ENCODE measurements at regions not wholly inside any gene's neighbourhood (a gene's known extent, or its start where the extent isn't known, plus 50 kb on each side); places are given as distances from the start of the nearest gene placed in this dataset.

DNA sequence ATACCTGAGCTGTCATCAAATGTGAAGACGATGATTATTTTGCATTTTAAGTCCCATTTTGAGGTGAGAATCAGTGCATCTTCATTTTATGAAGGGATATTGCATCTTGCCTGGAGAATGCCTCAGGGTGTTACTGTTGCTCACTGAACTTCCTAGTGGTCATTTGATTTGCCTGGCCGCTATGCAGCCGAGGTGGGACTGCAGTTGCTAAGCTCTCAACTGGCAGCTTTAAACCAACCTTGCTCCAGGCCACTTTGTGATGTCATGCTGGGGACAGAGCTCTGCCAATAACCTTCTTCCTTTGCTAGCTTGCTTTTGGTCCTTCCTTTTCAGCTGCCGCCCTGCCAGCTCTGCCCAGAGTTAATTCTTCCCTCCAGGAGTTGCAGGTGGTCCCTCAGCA lies 409.4 kb upstream of the B3GAT1 start:
- no peak for DNase-seq (ENCODE audit: low read depth in 2 of 3, low spot score in 1 of 3)

DNA sequence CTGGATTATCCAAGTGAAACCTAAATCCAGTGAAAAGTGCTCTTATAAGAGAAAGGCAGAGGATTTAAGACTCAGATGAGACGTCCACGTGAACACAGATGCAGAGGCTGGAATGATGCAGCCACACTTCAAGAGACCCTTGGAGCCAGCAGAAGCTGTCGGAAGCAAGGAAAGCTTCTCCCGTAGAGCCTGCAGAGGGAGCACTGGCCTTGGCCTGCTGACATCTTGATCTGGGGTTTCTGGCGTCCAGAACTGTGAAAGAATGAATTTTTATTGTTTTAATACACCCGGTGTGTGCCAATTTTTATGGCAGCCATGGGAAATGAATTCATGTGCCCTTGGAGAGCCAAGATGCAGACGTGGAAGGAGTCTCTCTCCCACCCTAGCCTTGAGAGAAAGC lies 407.0 kb upstream of the B3GAT1 start:
- no peak for DNase-seq (ENCODE audit: low read depth in 2 of 3, low spot score in 1 of 3)

DNA sequence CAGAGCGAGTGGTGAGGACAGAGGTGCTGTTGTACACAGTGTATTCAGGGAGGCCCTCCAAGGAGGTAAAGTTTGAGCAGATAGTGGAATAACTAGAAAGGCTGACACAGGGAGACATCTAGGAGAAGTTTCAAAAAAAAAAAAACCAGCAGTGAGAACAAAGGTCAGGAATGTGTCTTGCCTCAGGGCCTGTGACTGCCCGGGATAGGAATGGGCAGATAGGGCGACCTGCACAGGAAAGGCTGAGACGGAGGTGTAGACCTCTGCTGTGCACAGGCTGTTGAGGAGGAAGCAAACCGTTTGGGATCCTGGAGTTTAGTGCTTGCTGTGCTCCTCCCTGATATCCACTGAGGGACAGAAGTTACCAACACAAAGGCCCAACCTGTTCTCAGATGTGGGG lies 406.5 kb upstream of the B3GAT1 start:
- no peak for DNase-seq (ENCODE audit: low read depth in 2 of 3, low spot score in 1 of 3)

DNA sequence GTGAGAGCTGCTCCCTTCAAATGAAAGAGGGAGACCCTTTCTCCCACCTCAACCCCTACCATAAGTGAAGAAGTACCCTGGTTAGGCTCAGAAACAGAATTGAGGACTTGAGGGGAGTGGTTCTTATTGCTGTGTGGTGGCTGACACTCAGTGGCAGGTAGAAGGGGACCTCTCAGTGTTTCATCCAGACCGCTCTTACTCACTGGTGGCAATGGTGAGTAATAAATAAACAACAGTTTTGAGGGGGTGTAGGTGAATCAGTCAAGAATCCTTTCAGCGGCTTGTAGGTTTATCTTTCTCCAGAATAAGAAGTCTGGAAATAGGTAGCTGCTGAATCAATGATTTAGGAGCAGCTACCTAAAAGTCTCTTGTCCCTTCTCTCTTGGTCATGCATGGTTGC lies 403.4 kb upstream of the B3GAT1 start:
- DNase-seq (ENCODE audit: low read depth in 2 of 3, low spot score in 1 of 3), result no peak

DNA sequence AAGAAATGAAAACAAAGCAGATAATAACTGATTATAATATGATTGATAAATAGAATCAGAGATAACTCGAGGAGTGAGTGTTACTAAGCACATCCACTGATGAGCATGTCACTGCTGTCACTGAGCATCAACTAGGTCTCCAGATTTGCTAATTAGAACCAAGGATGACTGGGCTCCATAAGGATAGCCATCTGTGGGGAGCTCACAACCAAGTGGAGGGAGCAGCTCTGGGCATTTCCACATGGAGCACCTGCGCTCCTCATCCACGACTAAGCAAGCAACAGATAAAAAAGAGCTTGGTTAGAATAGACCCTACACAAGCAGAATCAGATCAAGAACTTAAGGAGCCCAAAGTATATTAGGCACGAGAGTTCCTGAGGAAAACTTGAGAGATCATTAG lies 396.0 kb upstream of the B3GAT1 start:
- no peak for DNase-seq (ENCODE audit: low read depth in 2 of 3, low spot score in 1 of 3)

DNA sequence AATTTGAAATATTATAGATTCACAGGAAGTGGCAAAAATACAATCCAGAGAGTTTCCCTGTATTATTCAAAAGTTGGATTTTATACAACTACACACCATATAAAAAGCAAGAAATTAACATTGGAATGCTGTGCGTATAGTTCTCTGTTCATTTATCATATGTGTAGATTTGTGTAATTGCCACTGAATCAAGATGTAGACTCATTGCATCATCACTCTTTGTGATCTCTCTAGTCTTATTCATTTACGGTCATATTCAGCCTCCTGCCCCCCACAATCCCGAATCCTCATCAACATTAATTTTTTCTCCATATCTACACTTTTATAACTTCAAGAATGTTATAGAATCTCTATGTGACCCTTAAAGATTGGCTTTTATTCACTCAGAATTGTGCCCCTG lies 390.6 kb upstream of the B3GAT1 start:
- DNase-seq (ENCODE audit: low read depth in 2 of 3, low spot score in 1 of 3), result no peak

DNA sequence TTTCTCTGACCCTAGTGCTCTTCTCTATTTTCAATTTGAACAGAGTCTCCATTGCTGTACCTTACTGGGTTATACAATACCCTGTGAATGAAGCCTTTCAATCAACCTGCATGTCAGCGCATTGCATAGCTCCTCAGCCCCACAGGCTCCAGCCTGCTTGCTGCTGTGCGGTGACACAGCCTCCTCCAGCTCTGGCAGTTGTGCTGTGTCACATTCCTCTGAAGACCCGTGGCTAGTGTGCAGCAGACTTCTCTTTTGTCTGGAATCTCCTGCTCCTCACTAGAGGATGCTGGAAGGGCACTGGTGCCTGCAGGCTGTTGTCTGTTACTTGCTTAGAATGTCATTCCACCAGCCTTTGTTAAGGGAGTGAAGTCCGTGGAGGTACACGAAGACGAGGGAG lies 390.1 kb upstream of the B3GAT1 start:
- DNase-seq (ENCODE audit: low read depth in 2 of 3, low spot score in 1 of 3), result no peak

DNA sequence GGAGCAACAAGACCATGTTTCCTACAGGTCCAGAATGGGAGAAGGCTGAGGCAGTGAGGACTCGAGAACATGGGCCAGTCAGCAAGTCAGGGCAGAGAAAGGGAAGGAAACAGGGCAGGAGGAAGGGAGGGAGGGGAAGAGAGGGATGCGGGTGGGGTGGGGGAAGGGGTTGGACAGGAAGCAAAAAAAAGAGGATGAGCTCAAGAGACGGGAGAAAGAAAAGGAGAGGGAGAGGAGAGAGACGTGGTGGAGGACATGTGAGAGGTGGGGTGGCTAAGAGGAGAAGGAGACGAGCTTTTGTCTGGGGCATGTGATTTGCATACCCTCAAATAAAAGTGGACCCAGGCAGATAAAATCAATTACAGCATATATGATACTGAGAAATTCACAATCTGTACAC lies 389.5 kb upstream of the B3GAT1 start:
- no peak for DNase-seq (ENCODE audit: low read depth in 2 of 3, low spot score in 1 of 3)

DNA sequence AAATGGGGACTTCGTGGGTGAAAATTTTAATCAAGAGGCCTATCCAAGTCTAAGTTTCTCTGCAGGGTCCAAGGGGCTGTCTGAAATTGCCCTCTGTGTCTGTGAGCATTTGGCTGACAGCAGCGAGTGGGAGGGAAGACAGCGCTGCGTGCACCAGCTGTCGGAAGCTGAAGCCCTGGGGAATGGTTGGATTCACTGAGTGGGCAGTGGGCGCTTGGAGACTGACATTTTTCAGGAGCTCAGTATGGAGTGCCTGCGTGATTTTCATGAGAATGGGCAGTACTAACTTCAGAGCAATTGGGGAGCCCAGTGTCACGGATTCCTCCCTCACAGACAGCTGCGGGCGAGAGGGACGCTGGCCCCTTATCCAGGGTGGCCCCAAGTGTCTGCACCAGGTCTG lies 388.8 kb upstream of the B3GAT1 start:
- no peak for DNase-seq (ENCODE audit: low read depth in 2 of 3, low spot score in 1 of 3)

DNA sequence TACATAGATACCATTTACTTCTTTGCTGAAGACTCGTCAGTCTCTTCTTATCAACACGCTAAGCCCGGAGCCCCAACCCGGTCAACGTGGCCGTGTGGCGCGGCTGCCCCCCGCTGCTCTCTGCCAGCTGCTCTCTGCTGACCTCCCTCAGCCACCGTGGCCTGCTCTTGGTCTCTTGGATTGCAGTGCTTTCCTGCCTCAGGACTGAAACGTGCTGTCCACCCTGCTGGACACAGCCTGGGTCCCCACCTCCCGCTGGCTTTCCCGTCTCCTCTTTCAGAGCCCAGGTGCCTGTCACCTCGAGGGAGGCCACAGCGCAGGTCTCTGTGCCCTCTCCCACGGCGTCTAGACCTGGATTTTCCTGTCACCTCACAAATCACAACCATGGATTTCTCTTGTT lies 388.1 kb upstream of the B3GAT1 start:
- no peak for DNase-seq (ENCODE audit: low read depth in 2 of 3, low spot score in 1 of 3)

DNA sequence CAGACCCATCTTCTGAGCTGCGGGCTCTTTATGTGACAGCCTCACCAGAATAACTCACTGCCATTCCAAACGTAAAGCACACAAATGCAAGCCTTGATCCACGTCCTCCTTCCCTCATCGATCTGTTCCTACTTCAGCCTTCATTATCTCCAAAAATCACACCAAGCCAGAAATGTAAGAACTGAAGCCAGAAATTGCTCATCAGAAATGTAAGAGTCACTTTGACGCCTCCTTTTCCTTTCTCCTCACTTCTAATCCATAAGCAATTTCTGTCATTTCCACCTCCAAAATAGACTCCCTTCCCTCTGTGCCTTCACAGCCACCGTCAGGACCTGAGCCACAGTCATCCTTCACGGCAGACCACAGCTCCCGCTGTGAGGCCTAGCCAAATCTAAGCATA lies 387.3 kb upstream of the B3GAT1 start:
- DNase-seq (ENCODE audit: low read depth in 2 of 3, low spot score in 1 of 3), result no peak

DNA sequence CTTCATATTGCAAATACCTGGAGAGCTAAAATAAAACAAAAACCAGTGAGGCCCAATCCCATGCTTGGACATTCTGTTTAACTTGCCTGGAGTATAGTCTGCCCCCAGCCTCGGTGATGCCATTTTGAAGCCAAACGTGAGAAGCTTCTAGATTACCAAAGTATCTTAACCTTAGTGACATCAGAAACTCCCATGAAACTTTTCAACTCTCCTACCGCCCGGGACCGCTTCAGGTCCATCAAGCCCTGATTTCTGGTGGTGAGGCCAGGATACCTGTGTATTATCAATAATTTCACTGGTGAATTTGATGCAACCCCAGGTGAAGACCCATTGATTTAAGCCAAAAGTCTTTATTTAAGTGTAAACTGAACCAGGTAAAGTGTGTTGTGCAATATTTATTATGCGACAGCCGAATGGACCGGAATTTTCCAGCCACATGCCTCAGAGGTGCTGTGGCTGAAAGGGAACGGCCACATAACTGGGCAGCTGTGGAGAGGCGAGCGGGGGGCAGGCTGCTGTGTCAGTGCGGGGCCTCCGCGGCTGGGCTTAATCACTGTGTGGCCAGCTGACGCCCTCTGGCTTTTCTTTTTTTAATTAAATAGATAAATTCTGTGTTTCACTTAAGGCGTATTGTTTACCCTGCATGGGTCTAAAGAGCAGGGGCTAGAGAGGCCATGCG lies 385.5 kb upstream of the B3GAT1 start:
- no peak for DNase-seq (ENCODE audit: low read depth in 2 of 3, low spot score in 1 of 3)

DNA sequence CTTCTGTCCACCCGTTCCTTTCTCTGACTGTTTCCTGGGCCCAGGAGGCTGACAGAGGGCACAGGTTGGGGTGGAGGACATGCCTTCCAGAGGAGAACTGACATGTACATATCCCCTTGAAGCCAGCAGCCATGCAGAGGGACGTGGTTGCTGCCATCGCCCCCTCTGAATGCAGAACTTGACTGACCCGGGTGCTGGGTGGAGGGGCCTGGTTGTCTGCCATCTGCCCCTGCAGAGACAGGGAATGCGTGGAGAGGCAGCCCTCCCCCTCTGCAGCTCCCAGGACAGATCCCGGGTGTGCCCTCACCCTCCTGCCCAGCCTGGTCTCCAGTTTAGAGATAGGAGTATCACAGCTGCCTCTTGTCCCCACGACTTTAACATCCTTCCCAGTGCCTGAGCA lies 383.0 kb upstream of the B3GAT1 start:
- DNase-seq (ENCODE audit: low read depth in 2 of 3, low spot score in 1 of 3), result no peak

DNA sequence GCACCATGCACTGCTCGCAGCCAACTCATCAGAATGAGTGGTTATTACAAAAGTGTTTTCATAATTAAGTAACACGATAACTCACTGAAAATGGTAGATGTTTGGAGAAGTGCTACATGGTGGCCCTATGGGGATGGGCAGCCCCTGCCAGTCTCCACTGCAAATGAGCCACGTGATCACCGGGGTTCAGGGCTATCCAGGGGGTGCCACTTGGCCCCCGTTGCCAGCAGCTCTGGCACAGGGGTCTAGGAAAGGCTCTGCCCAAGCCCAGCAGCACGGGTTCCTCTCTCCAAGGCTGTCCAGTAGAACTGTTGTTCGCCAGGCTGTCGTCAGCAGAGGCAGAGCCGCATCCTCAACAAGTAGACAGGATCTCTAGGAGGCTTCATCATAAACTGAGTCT lies 382.1 kb upstream of the B3GAT1 start:
- no peak for DNase-seq (ENCODE audit: low read depth in 2 of 3, low spot score in 1 of 3)

DNA sequence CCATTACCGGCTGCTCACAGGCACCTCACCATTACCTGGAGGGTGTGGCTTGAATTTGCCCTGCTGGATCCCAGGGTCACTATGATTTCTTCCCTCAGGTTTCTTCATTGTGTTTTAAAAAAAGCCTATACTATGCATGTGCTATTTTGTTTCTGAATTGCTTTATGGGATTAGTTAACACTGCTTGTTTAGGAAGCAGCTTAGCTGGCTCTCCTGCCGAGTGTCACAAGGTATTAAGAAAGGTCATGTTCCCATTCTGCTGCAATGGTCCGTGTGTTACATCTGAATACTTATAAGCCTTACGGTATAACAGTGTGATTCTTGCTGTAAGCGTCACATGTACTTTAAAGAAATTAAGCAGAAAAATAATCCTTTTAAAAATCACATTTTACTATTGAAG lies 380.6 kb upstream of the B3GAT1 start:
- DNase-seq (ENCODE audit: low read depth in 2 of 3, low spot score in 1 of 3), result no peak

DNA sequence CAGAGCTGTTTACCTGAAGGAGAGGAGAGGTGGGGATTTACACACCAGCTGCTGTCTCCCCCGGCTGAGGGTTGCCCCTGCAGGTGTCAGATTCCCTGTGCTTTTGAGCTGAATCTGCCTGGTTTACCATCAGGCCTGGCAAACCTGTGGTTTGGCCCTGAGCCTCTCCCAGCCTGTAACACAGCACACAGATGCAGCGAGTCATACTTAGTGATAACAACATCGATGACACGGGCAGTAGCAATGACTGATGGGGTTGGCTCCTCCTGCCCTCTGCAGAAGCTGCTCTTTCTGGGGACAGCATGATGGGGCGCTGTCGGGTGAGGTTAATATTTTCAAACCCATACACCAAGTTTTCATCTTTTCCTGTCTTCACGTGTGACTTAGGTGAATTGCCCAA lies 380.0 kb upstream of the B3GAT1 start:
- DNase-seq (ENCODE audit: low read depth in 2 of 3, low spot score in 1 of 3), result no peak

DNA sequence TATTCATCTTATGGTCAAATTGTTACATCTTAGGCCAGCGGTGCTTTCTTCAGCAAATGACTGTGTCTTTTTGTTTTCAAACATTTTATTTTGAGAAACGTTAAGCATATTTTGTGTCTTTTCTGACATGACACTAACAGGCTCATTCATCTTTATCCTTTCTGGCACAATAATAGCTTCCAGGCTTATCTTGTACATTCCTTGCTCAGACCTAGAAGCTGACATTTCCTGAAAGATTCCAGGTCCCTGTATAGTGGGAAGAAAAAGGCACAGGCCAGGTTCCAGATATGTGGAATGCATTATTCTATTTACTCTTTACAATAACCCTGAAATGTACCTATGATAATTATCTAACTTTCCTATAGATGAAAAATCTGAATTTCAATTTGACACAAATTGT lies 379.1 kb upstream of the B3GAT1 start:
- DNase-seq (ENCODE audit: low read depth in 2 of 3, low spot score in 1 of 3), result no peak

DNA sequence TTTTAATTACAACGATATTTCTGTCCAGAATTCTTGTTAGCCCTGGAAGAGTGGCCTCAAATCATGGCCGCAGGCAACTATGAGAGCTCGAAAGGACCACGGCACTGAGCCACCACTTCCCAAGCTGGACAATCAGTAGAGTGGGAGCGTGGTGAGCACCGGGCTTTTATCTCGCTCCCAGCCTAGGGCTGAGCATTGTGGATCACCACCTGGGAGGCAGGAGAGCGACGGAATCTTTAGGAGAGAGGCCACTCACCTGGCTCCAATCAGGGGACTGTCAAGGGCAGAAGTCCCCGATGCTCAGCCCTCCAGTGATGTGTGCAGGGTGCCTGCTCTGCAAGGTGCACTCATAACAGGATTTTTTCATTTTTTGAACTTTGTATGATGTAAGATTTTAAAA lies 377.1 kb upstream of the B3GAT1 start:
- DNase-seq (ENCODE audit: low read depth in 2 of 3, low spot score in 1 of 3), result no peak

DNA sequence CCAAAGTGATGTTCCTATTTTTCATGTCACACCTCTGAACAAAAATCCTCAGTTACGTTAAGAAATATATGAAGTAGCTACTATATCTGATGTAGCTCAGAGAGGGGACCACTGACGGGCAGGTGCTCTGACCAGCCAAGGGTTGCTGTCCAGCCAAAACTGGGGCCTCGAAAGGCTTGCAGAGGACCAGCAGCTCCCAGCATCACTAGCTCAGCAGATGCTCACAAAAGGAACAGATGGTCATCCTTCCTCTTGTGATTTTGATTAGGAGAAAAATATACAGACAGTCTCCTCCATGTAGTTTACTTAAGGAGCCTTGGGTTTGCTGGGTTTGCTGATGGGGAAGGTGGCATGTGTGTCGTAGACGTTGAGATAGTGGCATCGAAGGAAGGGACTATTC lies 374.6 kb upstream of the B3GAT1 start:
- no peak for DNase-seq (ENCODE audit: low read depth in 2 of 3, low spot score in 1 of 3)

DNA sequence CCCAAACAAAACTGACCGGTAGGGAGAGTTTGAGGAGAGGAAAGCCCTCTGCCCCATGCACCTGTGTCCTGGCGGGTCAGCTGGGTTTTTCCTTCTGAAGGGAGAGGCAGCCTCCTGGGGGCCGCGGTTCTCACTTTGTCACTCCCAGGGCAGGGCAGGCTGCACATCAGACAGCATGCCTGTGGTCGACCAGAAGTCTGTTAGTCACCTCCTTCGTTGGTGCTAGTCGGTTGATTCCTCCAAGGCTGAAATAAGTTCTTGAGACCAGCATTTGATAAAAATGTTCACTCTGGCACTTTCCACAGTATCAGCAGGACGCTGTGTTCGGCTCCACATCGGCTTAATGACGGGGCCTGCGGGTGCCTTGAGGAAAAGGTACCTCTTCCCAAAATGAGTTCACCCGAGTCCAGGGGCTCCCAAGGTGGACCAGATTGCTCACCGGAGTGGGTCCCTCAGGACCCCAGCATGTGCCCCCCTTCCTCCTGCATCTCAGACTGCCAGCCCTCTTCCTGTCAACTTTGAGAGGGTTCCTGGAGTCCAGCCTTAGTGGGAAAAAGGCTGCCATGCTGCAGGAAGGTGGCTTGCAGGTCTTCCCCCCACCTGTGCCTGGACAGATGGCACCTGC lies 373.7 kb upstream of the B3GAT1 start:
- DNase-seq (ENCODE audit: low read depth in 2 of 3, low spot score in 1 of 3), result no peak

DNA sequence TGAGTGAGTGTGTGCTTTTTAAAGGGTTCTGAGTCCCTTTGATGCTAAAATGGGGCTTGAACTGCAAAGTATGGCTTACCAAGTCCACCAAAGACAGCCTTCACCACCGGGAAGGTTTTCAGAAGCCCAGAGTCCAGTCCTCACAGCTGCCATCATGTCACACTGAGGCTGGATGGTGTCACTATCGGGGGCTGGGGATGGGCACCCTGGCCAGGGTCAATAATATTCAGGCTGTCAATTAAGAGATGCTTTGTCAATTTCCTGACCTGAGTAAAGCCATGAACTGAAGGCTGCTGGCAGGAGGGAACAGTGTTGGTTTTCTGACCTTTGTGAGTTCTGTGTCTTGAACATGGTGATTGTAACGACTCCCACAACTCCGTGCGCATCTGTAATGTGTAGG lies 373.0 kb upstream of the B3GAT1 start:
- no peak for DNase-seq (ENCODE audit: low read depth in 2 of 3, low spot score in 1 of 3)

DNA sequence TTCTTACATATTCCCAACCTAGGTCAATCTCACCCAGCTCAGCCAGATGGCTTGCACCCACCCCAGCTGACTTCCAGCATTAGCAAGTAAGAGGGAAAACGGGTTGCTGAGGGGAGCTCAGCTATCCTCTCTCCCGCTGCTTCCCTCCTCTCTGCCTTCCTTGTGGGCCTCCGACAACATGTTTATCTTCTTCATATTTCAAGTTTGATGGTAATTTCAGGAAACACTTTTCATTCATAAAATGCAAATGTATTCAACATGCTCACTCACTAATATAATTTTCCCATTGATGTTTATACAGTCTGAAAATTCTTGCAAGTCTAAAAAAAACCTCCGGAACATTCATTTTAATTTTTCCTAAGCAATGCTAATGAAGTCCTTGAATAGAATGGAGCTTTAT lies 372.5 kb upstream of the B3GAT1 start:
- DNase-seq (ENCODE audit: low read depth in 2 of 3, low spot score in 1 of 3), result no peak

DNA sequence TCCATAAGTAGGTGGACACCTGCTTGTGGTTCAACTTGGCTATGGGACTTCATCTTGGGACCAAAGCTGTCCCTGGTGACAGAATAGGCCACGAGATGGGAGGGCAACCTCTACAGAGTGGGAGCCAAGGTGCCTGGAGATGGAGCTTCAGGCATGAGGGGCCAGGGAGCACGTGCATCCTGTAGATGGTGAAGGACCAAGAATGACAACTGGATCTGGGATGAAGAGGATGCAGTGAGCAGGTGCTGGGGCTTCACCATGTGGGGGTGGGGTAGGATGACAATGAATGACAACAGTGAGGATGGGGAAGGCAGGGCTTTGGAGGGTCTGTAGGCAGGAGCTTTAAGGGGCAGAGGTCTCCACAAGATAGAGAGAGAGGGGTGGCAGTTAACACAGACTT lies 372.0 kb upstream of the B3GAT1 start:
- DNase-seq (ENCODE audit: low read depth in 2 of 3, low spot score in 1 of 3), result no peak

Data from stimulated activated CD4-positive, alpha-beta T cell treated with anti-CD3 and anti-CD28 coated beads, Interleukin-12 subunit alpha, Interleukin-12 subunit beta, amount 100 ng/mL, for 48 hours (primary cell).